Activated naive CD8-positive, alpha-beta T cell treated with anti-CD3 and anti-CD28 coated beads for 36 hours (primary cell): ENCODE measurements at regions not wholly inside any gene's neighbourhood (a gene's known extent, or its start where the extent isn't known, plus 50 kb on each side); places are given as distances from the start of the nearest gene placed in this dataset.
"Not testable (repeated sequence)": the region's sequence is repeated elsewhere in the genome, so short reads cannot be mapped to it uniquely, and the experiment has no call there.

Experiments used
- DNase-seq: peaks from one replicate; pipeline ENCODE4 v3.0.0; 2021
- H3K27ac Mint-ChIP-seq: one replicate; pipeline ENCODE4 v1.8.0; 2022; ENCODE audit warnings: mild to moderate bottlenecking, moderate library complexity, mixed read lengths
- H3K27me3 Mint-ChIP-seq: one replicate; pipeline ENCODE4 v1.8.0; 2022; ENCODE audit warnings: mild to moderate bottlenecking, mixed read lengths
- H3K36me3 Mint-ChIP-seq: one replicate; pipeline ENCODE4 v1.8.0; 2021; ENCODE audit warnings: mild to moderate bottlenecking, mixed read lengths
- H3K4me1 Mint-ChIP-seq: one replicate; pipeline ENCODE4 v1.8.0; 2021; ENCODE audit warnings: mixed read lengths
- H3K4me3 Mint-ChIP-seq: one replicate; pipeline ENCODE4 v1.8.0; 2022; ENCODE audit warnings: mild to moderate bottlenecking, moderate library complexity, mixed read lengths
- H3K9me3 Mint-ChIP-seq: one replicate; pipeline ENCODE4 v1.8.0; 2022; ENCODE audit warnings: mixed read lengths

DNA sequence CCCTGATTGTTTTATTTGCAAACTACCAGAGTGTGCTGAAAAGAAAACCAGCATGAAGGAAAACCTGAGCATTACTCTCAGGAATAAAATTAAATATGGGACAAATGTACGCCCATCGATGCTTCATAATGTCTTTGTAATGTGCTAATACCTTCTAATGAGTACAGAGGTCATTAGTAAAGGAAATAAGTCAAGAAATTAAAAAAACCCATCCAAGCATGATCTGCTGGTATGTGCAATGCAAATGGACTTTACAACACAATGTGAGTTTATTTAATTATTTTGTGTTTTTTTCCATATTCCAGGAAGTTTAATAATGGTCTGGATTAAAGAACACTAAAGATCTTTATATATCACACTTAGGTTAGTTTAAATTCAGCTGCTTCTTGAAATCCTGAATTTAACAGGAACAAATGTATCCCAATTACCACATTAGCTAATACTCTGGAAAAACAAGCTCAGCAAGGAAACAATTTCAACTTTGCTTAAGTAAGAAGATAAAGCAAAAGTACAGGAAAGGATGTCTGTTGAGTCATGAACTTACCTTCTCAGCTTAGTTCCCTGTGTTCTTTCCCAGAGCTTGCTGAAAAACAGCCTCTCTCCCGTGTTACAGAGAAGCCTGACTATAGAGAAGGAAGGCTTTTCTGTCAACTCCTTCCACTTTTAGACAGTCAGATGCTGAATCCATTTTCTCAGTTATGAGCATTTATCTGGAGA, 179.3 kb upstream of the TMEM260 start:
- no peak for DNase-seq
- Mint-ChIP-seq H3K9me3 (peaks cover 5% of the 10 kb centered on the region), H3K4me1 (no peaks in the 10 kb centered on the region), H3K27me3 (no peaks in the 10 kb centered on the region), H3K36me3 (peaks cover 1% of the 10 kb centered on the region), H3K4me3 (no peak overlapping the region), H3K27ac (no peak overlapping the region)

DNA sequence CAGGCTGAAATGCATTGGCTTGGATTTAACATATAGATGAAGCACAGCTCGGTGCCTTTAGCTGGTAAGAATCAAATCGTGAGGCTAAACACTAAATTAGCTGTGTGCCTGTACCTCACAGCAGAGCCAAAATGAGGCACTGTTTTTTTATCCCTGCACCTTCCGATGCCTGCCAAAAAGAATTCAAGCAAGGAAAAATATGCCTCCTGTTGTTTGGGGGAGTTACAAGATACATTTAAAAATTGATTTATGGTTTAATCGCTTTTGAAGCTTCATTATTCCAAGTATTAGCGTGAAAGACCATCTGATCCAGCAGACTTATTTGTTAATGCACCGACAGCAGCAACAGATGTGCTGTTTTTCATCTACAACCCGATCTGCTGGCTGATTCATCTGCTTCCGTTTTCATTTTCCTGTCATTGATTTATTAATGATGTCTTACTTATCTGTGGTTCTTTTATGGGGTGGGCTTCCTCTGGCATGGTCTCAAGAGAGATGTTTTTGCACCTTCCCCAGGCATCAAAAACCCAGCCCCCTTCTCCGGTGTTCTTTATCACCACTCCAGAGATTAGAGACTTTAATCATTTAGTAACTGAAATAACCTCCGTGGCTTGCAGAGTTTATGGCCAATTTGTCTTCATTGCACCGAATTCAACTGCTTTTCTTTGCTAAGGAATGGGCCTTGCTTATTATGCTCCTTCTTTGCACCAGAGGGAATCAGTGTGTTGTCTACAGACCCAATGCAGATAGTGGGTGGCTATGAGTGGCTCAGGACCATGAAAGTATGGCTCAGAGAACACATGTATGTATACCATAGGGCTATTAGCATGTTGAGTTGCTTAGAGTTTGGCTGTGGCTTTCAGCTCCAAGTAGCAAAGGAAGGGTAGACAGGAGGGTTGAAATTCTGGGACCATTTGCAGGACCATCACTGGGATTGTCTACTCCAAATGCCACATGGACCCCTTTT, 166.8 kb upstream of the TMEM260 start:
- peaks cover 9% of the 10 kb centered on the region for H3K27me3 Mint-ChIP-seq
- H3K4me1 Mint-ChIP-seq, result peaks cover 6% of the 10 kb centered on the region
- H3K27ac Mint-ChIP-seq, result no peak overlapping the region
- no peaks in the 10 kb centered on the region for H3K36me3 Mint-ChIP-seq
- peak overlapping the region; percentile 71 for H3K4me3 Mint-ChIP-seq
- DNase-seq, result no peak
- H3K9me3 Mint-ChIP-seq, result no peaks in the 10 kb centered on the region

DNA sequence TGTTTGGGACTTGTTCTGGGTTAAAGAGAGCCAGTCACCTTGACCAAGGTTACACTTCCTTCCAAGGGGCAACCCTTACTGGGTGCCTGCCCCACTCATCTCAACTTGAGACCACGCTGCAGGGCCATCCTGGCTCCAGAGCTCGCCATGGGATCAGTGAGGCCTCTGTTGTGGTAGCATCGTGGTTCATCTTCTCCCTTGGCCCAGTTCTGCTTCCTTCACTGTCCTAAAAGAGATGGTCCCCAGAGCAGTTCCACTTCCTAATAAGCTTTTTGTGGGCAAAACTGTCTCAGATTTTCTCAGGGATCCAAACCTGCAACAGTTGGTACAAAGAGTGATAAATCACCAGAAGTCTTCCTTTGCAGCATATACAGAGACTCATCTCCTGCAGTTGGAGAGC, 165.9 kb upstream of the TMEM260 start:
- Mint-ChIP-seq H3K4me1 (peaks cover 6% of the 10 kb centered on the region), H3K36me3 (no peaks in the 10 kb centered on the region), H3K27me3 (peaks cover 9% of the 10 kb centered on the region), H3K9me3 (no peaks in the 10 kb centered on the region), H3K4me3 (no peak overlapping the region), H3K27ac (no peak overlapping the region)
- no peak for DNase-seq

DNA sequence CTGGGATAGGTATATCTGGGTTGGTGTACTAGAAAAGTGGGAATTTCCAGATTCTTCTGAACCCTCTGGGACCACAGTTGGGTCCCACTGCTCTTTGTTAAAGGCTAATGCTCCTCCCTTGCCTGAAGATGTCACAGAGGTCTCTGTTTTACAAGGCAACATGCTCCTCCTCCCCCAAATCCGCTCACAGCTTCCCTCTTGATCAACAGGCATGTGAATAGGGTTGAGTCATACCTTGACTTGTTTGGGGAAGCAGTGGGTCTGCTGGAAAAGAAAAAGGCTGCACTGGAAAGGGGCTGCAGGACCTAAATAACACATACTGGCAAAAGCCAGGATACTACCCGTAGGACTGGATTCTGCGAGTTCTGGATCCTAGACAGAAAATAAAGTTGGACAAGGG, 165.4 kb upstream of the TMEM260 start:
- peaks cover 6% of the 10 kb centered on the region for H3K4me1 Mint-ChIP-seq
- H3K36me3 Mint-ChIP-seq, result no peaks in the 10 kb centered on the region
- no peak overlapping the region for H3K27ac Mint-ChIP-seq
- H3K9me3 Mint-ChIP-seq, result no peaks in the 10 kb centered on the region
- peaks cover 9% of the 10 kb centered on the region for H3K27me3 Mint-ChIP-seq
- DNase-seq, result no peak
- H3K4me3 Mint-ChIP-seq, result no peak overlapping the region

DNA sequence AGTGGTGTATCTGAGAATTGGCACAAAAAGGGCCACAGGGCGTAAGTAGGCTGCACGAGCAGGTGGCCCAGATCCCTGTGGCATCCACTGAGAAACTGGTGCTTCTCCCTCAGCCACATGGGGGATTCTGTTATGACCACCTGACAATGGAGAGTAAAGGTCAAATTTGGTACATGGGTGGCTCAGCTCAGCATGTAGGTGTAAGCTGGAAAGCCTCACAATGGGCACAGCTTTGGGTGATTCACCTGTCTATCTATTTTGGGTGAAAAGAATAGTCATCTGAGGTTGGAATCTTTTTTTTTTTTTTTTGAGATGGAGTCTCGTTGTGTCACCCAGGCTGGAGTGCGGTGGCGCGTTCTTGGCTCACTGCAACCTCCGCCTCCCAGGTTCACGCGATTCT, 163.4 kb upstream of the TMEM260 start:
- no peaks in the 10 kb centered on the region for H3K36me3 Mint-ChIP-seq
- no peaks in the 10 kb centered on the region for H3K9me3 Mint-ChIP-seq
- peaks cover 5% of the 10 kb centered on the region for H3K27me3 Mint-ChIP-seq
- H3K4me1 Mint-ChIP-seq, result peaks cover 6% of the 10 kb centered on the region
- no peak overlapping the region for H3K4me3 Mint-ChIP-seq
- no peak overlapping the region for H3K27ac Mint-ChIP-seq
- no peak for DNase-seq

DNA sequence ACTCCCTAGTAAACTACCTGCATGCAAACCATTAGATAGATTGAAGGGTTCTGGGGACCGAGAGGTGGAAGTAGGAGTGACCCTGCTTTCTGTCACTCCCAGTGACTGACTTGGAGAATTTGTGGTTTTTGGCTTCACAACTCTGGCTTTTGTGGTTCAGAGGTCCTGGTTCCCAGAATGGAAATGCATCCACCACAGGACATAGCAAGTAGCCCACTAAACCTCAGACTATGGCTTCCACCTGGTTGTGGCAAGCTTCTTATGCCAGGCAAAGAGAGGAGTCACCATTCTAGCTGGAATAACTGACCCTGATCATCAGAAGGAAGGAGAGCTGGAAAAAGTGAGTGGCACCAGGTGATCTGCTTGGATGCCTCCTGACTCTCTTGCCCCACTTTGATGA, 162.4 kb upstream of the TMEM260 start:
- Mint-ChIP-seq H3K9me3 (no peaks in the 10 kb centered on the region), H3K27me3 (peaks cover 5% of the 10 kb centered on the region), H3K36me3 (no peaks in the 10 kb centered on the region), H3K27ac (no peak overlapping the region), H3K4me3 (no peak overlapping the region), H3K4me1 (peaks cover 6% of the 10 kb centered on the region)
- no peak for DNase-seq

DNA sequence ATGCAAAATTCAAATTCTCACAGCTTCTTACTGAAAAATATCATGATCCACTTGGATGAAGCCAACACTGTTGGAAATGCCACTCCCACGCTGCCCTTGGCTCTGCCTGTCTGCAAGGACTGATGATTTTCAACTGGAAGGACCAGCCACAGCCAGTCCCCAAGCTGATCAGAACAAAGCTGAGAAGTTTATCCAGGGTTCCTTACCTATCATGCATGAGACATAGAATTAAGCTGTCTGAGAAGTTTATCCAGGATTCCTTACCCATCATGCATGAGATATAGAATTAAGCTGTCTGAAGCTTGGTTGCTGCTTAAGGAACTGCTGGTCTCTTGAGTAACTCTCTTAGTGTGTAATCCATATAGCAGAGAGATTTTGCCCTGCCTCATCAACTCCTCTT, 159.8 kb upstream of the TMEM260 start:
- Mint-ChIP-seq H3K27me3 (peaks cover 5% of the 10 kb centered on the region), H3K4me3 (no peak overlapping the region), H3K9me3 (no peaks in the 10 kb centered on the region), H3K36me3 (no peaks in the 10 kb centered on the region), H3K4me1 (no peaks in the 10 kb centered on the region), H3K27ac (no peak overlapping the region)
- DNase-seq, result no peak

DNA sequence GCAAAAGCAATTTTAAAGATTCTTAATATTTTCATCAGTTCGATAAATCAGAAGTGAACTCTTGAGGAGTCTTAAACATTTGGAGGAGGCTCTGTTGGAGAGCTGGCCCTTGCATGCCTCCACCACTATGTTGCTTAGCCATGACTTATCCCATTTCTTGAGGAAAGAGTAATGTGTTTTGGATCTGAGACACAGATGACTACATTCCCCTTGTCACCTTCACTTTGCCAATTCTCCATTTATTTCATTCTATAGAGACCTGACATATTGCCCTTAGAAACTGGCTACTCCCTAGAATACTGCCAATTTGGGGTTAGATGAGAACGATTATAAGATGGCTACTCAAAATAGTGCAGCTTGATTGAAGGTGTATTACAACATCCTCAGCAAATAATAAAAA, 157.4 kb upstream of the TMEM260 start:
- H3K4me1 Mint-ChIP-seq, result no peaks in the 10 kb centered on the region
- H3K4me3 Mint-ChIP-seq, result no peak overlapping the region
- H3K27ac Mint-ChIP-seq, result no peak overlapping the region
- no peaks in the 10 kb centered on the region for H3K36me3 Mint-ChIP-seq
- peaks cover 3% of the 10 kb centered on the region for H3K27me3 Mint-ChIP-seq
- DNase-seq, result no peak
- no peaks in the 10 kb centered on the region for H3K9me3 Mint-ChIP-seq

DNA sequence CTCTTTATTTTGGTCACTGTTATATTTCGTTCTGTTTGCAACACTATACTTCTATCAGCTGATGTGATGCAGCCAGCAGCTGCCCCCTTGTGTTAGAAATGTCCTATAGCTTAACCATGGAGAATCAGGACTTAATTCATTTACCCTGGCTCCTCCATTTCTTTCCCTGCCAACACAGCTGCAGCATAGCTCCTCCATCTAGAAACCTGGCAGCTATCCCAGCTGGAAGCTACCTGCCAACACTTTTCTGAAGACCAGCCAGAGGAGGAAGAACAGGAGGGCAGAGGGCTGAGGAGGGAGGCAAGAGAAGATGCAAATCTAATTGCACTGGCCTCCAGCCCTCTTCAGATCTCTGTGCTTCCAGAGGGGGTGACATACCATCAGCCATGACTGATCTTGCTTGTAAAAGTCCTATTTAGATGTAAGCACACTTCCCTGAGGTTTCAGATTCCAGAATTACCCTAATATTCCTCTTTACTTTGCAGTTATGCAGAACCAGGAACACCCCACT, 156.8 kb upstream of the TMEM260 start:
- no peak for DNase-seq
- H3K9me3 Mint-ChIP-seq, result no peaks in the 10 kb centered on the region
- no peaks in the 10 kb centered on the region for H3K36me3 Mint-ChIP-seq
- H3K27me3 Mint-ChIP-seq, result no peaks in the 10 kb centered on the region
- H3K4me3 Mint-ChIP-seq, result no peak overlapping the region
- no peaks in the 10 kb centered on the region for H3K4me1 Mint-ChIP-seq
- no peak overlapping the region for H3K27ac Mint-ChIP-seq

DNA sequence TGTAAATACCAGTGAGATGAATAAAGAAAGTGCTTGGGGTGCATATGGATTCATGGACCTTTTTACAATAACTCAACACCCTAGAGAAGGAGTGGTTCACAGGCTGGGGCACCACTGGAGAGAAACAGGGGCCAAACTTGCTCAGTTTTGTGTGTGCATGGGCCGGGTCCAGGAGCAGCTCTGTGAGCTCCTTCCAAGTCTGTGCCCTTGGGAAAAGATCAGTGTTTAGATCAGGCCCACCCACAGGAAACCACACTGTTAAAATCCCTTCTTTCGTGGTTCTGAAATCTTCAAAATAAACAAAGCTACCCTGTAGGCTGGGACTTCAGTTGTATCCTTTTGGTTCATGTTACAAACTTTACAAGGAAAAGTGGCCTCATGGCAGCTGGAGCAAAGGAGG, 156.1 kb upstream of the TMEM260 start:
- Mint-ChIP-seq H3K4me3 (no peak overlapping the region), H3K27ac (no peak overlapping the region)

DNA sequence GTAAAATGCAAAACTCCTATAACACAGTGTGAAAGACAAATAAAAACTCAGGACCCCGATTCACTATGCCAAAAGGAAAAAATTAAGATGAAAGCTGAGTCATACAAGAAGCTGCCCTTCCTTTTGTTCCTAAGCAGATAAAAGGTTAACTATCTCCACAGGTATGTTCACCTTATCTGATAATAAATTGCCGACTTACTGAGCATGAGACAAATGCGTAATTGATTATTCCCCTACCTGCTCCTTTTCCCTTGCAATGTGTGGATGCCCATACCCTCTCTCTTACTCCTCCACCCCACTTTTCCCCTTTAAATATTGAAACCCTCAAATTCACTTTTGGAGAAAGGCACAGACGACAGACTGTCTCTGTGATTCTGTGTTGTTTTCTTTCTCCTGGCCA, 148.6 kb upstream of the TMEM260 start:
- DNase-seq, result no peak
- H3K27me3 Mint-ChIP-seq, result no peaks in the 10 kb centered on the region
- H3K4me1 Mint-ChIP-seq, result no peaks in the 10 kb centered on the region
- no peaks in the 10 kb centered on the region for H3K9me3 Mint-ChIP-seq
- H3K36me3 Mint-ChIP-seq, result no peaks in the 10 kb centered on the region
- H3K4me3 Mint-ChIP-seq, result no peak overlapping the region
- no peak overlapping the region for H3K27ac Mint-ChIP-seq

More for the DNA sequence above, 156.1 kb upstream of the TMEM260 start:
- no peak for DNase-seq
- no peaks in the 10 kb centered on the region for H3K9me3 Mint-ChIP-seq
- H3K36me3 Mint-ChIP-seq, result no peaks in the 10 kb centered on the region
- no peaks in the 10 kb centered on the region for H3K27me3 Mint-ChIP-seq
- no peaks in the 10 kb centered on the region for H3K4me1 Mint-ChIP-seq

DNA sequence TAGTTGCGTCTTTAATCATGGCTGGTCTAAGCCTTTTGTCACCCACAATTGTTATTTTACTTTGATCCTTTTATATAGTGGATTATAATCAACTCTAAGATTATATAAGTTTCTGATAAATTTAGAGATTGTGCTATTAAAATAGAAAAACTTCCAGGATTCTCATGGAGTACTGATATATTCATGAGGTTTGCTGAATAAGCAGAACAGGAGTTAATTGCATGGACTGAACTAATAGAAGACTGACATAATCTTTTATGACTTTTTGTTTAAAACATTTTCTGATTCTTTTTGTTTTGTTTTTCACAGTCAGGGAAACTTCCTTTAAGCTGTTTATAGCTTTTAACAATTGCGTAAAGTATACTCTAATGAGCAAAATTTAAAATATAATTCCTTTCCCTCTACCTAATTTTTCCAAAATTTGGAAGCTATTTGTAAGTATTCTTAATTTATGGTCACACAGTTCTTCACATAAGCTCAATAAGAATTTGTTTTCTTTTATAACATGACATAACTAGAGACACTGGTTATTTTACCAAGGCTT, 129.9 kb upstream of the TMEM260 start:
- no peak overlapping the region for H3K4me3 Mint-ChIP-seq
- no peaks in the 10 kb centered on the region for H3K4me1 Mint-ChIP-seq
- H3K36me3 Mint-ChIP-seq, result no peaks in the 10 kb centered on the region
- no peak for DNase-seq
- peaks cover 22% of the 10 kb centered on the region for H3K27me3 Mint-ChIP-seq
- H3K9me3 Mint-ChIP-seq, result peaks cover 14% of the 10 kb centered on the region
- no peak overlapping the region for H3K27ac Mint-ChIP-seq

DNA sequence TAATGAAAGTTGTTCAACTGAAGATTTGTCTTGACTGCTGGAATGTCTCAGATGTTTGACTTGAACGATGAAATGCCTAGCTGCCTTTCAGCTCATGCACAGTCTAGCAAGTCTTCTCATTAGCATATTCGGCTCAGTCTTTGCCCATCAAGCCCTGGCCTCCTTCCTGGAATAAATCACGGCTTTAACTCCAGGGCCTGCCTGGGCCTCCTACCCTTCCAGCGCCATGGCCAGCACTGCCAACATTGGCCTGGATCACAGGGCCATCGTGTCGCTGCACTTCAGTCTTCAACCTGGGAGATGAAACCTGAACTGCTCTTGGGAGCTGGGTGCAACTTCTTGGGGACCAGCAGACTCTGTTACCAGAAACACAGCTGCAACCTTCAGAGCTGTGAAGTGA, 126.7 kb upstream of the TMEM260 start:
- peaks cover 36% of the 10 kb centered on the region for H3K27me3 Mint-ChIP-seq
- H3K4me3 Mint-ChIP-seq, result no peak overlapping the region
- no peak overlapping the region for H3K27ac Mint-ChIP-seq

DNA sequence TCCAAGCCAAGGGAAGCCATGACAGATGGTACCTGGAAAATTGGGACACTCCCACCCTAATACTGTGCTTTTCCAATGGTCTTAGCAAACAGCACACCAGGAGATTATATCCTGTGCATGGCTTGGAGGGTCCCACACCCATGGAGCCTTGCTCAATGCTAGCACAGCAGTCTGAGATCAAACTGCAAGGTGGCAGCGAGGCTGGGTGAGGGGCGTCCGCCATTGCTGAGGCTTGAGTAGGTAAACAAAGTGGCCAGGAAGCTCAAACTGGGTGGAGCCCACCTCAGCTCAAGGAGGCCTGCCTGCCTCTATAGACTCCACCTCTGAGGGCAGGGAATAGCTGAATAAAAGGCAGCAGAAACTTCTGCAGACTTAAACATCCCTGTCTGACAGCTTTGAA, 124.9 kb upstream of the TMEM260 start:
- H3K4me3 Mint-ChIP-seq, H3K27ac Mint-ChIP-seq, H3K4me1 Mint-ChIP-seq, DNase-seq, H3K36me3 Mint-ChIP-seq, H3K9me3 Mint-ChIP-seq: not testable (repeated sequence)
- H3K27me3 Mint-ChIP-seq, result peaks cover 27% of the 10 kb centered on the region

More for the DNA sequence above, 126.7 kb upstream of the TMEM260 start:
- Mint-ChIP-seq H3K36me3 (no peaks in the 10 kb centered on the region), H3K4me1 (no peaks in the 10 kb centered on the region), H3K9me3 (peaks cover 12% of the 10 kb centered on the region)
- DNase-seq, result no peak

DNA sequence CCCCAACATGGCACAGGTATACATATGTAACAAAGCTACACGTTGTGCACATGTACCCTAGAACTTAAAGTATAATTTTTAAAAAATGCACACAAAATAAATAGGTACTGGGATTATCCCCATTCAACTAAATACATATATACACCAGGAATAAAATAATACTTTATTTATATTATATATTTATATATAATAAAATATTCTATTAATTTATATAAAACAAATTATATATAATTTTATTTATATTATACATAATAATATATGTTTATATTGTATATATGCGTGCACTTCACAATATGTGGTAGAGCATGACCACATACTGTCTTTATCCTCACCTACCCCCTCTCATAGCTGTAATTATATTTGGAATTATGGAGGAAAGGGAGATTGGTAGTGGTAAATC, 119.1 kb upstream of the TMEM260 start:
- no peaks in the 10 kb centered on the region for H3K36me3 Mint-ChIP-seq

More for the DNA sequence above, 119.1 kb upstream of the TMEM260 start:
- H3K27me3 Mint-ChIP-seq, result peaks cover 40% of the 10 kb centered on the region
- H3K27ac Mint-ChIP-seq, result no peak overlapping the region
- H3K4me1 Mint-ChIP-seq, result no peaks in the 10 kb centered on the region
- peaks cover 4% of the 10 kb centered on the region for H3K9me3 Mint-ChIP-seq
- H3K4me3 Mint-ChIP-seq, result no peak overlapping the region
- no peak for DNase-seq
